Panc1 (cell line): ENCODE measurements at regions not wholly inside any gene's neighbourhood (a gene's known extent, or its start where the extent isn't known, plus 50 kb on each side); places are given as distances from the start of the nearest gene placed in this dataset.

Source experiments
- ATAC-seq: fragments of 200-7000 bp; cut with Tn5 transposase; 2 replicates; pipeline ENCODE4 v1.9.1; 2020; ENCODE audit warnings: mild to moderate bottlenecking, moderate library complexity
- BruUV-seq: library from RNA; stranded (reverse); fragments of 400-500 nt; replicated peaks from 2 replicates; lab custom pipeline; 2021; lab: Mats Ljungman, UMichigan
- CTCF ChIA-PET: fragments of 300-600 bp; sonication (Branson Sonifier 250); formaldehyde crosslinking; loops from one replicate; lab custom pipeline; 2022; ENCODE audit warnings: antibody characterized with exemption; lab: Charles Lee
- POLR2A ChIA-PET: fragments of 300-600 bp; sonication (Branson Sonifier 250); formaldehyde crosslinking; loops from one replicate; lab custom pipeline; 2022; ENCODE audit warnings: antibody characterized with exemption; lab: Charles Lee
- DNase-seq: peaks from one replicate; pipeline ENCODE4 v3.0.0-alpha.2; 2010; ENCODE audit warnings: low read depth, low spot score
- H3K27ac ChIP-seq: 2 replicates; pipeline ENCODE4 v1.5.1; 2011; ENCODE audit warnings: mild to moderate bottlenecking, low read length, inconsistent platforms
- H3K27me3 ChIP-seq: fragments of 200-500 bp; sonication (Bioruptor generic); 2 replicates; pipeline ENCODE4 v1.6.0; 2014; ENCODE audit warnings: low read length, inconsistent platforms; ENCODE audit not compliant: control insufficient read depth, insufficient read depth
- H3K36me3 ChIP-seq: fragments of 200-500 bp; sonication (Bioruptor generic); 2 replicates; pipeline ENCODE4 v1.5.1; 2014; ENCODE audit warnings: inconsistent platforms, mild to moderate bottlenecking, low read length, moderate library complexity; ENCODE audit not compliant: control insufficient read depth, insufficient read depth
- H3K4me1 ChIP-seq: 2 replicates; pipeline ENCODE4 v1.5.1; 2011; ENCODE audit warnings: inconsistent platforms, mild to moderate bottlenecking, low read length, moderate library complexity; ENCODE audit not compliant: control insufficient read depth, insufficient read depth
- H3K4me3 ChIP-seq, 2 experiments: 2 replicates each; pipeline ENCODE4 v1.5.1; 2011 to 2012; ENCODE audit warnings: low read depth in 2 of 2, low read length in 2 of 2, mild to moderate bottlenecking in 2 of 2, inconsistent platforms in 1 of 2, moderate library complexity in 1 of 2
- H3K9me3 ChIP-seq: fragments of 200-500 bp; sonication (Bioruptor generic); 2 replicates; pipeline ENCODE4 v1.5.1; 2014; ENCODE audit warnings: low read depth, mild to moderate bottlenecking, inconsistent platforms, low read length, moderate library complexity; ENCODE audit not compliant: control insufficient read depth, insufficient read depth
- POLR2AphosphoS5 ChIP-seq: IDR thresholded peaks from 2 replicates; pipeline ENCODE4 v1.6.1; 2012; ENCODE audit warnings: mild to moderate bottlenecking, low read depth, low read length, moderate library complexity
- SIN3A ChIP-seq: IDR thresholded peaks from 2 replicates; pipeline ENCODE4 v1.6.1; 2012; ENCODE audit warnings: low read depth, mild to moderate bottlenecking, low read length, moderate library complexity, borderline replicate concordance; ENCODE audit not compliant: insufficient read depth
- TCF7L2 ChIP-seq: IDR thresholded peaks from 2 replicates; pipeline ENCODE4 v1.6.1; 2011; ENCODE audit warnings: mild to moderate bottlenecking, low read depth, low read length, inconsistent platforms
- in situ Hi-C: cut with HindIII; loops from 2 replicates; pipeline ENCODE4 v1.10.0; 2016; ENCODE audit warnings: low sequenced_read_pairs, low pct_unique_long_range_greater_than_20kb
- intact Hi-C: fragments of 100-400 bp; cut with micrococcal nuclease; formaldehyde crosslinking; loops from one replicate; pipeline ENCODE4 v1.10.0; 2022; ENCODE audit not compliant: unreplicated experiment
- TF ChIP-seq, protein P1 (sequence below), 2 experiments: IDR thresholded peaks; 2 replicates each; pipeline ENCODE4 v1.6.1; 2011 to 2012; ENCODE audit warnings: low read depth in 2 of 2, control low read depth in 1 of 2, low read length in 1 of 2, mild to moderate bottlenecking in 1 of 2, moderate library complexity in 1 of 2; ENCODE audit not compliant: insufficient read depth in 1 of 2
- TF ChIP-seq, protein P2 (sequence below): fragments of 450-650 bp; IDR thresholded peaks from 2 replicates; pipeline ENCODE4 v1.5.1; 2017; ENCODE audit warnings: mild to moderate bottlenecking

DNA sequence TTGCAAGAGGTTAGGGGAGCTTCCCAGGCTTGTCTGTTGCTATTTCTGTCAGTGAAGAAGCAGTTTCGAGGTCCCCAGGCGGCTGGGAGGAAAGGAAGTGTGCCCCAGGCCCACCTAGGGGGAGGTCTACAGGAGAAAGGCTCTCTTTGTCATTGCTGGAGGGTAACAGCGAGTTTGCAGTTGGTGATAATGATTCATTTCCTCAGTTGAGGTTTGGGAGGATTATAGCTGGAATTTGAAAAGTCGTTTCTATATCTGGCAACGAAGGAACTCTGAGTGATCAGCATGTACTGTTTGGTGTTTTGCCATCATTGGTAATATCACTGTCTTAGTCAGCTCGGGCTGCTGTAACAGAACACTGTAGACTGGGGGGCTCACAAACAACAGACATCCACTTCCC, 65.5 kb upstream of the UBE3A start:
- no peak for ATAC-seq
- no peak overlapping the region for H3K27ac ChIP-seq
- no peaks in the 10 kb centered on the region for H3K9me3 ChIP-seq
- no peaks in the 10 kb centered on the region for H3K36me3 ChIP-seq
- in situ Hi-C loops, result no loop called here
- intact Hi-C loops, result loop anchor here (10.0 kb wide), 2 partner anchors 180 to 1360 kb away; partner anchors contain the start of gene GABRA5
- ChIA-PET CTCF (no interaction called here), POLR2A (no interaction called here)
- BruUV-seq, result no TSS peak
- H3K4me1 ChIP-seq, result no peaks in the 10 kb centered on the region
- no peak overlapping the region for H3K4me3 ChIP-seq
- no peak for DNase-seq
- H3K27me3 ChIP-seq, result no peaks in the 10 kb centered on the region
- no peak for TF ChIP-seq TCF7L2
- TF ChIP-seq, protein P1, sequence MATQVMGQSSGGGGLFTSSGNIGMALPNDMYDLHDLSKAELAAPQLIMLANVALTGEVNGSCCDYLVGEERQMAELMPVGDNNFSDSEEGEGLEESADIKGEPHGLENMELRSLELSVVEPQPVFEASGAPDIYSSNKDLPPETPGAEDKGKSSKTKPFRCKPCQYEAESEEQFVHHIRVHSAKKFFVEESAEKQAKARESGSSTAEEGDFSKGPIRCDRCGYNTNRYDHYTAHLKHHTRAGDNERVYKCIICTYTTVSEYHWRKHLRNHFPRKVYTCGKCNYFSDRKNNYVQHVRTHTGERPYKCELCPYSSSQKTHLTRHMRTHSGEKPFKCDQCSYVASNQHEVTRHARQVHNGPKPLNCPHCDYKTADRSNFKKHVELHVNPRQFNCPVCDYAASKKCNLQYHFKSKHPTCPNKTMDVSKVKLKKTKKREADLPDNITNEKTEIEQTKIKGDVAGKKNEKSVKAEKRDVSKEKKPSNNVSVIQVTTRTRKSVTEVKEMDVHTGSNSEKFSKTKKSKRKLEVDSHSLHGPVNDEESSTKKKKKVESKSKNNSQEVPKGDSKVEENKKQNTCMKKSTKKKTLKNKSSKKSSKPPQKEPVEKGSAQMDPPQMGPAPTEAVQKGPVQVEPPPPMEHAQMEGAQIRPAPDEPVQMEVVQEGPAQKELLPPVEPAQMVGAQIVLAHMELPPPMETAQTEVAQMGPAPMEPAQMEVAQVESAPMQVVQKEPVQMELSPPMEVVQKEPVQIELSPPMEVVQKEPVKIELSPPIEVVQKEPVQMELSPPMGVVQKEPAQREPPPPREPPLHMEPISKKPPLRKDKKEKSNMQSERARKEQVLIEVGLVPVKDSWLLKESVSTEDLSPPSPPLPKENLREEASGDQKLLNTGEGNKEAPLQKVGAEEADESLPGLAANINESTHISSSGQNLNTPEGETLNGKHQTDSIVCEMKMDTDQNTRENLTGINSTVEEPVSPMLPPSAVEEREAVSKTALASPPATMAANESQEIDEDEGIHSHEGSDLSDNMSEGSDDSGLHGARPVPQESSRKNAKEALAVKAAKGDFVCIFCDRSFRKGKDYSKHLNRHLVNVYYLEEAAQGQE (IDR thresholded peaks at IDR 0.05; ENCODE audit: insufficient read depth in 1 of 2, low read depth in 2 of 2, low read length in 1 of 2), result no peak
- TF ChIP-seq POLR2AphosphoS5, result no peak
- no peak for TF ChIP-seq SIN3A

DNA sequence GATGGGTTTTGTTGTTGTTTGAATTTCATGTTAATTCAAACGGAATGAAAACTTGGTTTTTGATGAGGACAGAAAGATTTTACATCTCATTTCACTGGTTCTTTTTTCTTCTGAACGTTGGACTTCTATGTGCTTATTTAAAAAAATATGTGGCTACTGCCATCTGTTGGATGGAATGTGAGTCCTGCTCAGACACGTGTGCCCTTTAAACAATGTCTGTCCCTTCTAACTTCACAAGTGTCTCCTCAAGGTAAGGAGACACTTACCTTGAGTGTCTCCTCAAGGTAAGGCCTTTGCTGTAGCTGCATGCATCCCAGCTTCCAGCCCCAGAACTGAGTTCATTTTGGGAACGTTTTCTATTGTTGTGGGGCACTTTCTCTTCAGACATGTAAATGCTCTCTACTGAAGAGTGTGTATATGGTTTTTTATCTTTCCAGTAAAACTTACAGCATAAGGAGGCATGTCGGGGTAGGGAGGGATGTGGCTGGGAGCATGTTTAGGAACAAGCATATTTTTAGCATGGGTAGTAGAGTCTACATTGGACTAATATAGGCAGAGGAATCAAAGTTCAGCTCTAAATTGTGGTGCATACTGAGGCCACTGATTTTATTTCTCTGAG, 63.1 kb upstream of the UBE3A start:
- DNase-seq (no peak), ATAC-seq (no peak)
- ChIA-PET CTCF (no interaction called here), POLR2A (no interaction called here)
- in situ Hi-C loops, result no loop called here
- no peaks in the 10 kb centered on the region for H3K4me1 ChIP-seq
- intact Hi-C loops, result loop anchor here (10.0 kb wide), 2 partner anchors 183 to 1363 kb away; partner anchors contain the start of gene GABRA5
- H3K4me3 ChIP-seq, result no peak overlapping the region
- no peak overlapping the region for H3K27ac ChIP-seq
- H3K9me3 ChIP-seq, result no peaks in the 10 kb centered on the region
- no TSS peak for BruUV-seq
- H3K36me3 ChIP-seq, result no peaks in the 10 kb centered on the region
- no peaks in the 10 kb centered on the region for H3K27me3 ChIP-seq
- TF ChIP-seq POLR2AphosphoS5, result no peak
- TF ChIP-seq, protein P2, sequence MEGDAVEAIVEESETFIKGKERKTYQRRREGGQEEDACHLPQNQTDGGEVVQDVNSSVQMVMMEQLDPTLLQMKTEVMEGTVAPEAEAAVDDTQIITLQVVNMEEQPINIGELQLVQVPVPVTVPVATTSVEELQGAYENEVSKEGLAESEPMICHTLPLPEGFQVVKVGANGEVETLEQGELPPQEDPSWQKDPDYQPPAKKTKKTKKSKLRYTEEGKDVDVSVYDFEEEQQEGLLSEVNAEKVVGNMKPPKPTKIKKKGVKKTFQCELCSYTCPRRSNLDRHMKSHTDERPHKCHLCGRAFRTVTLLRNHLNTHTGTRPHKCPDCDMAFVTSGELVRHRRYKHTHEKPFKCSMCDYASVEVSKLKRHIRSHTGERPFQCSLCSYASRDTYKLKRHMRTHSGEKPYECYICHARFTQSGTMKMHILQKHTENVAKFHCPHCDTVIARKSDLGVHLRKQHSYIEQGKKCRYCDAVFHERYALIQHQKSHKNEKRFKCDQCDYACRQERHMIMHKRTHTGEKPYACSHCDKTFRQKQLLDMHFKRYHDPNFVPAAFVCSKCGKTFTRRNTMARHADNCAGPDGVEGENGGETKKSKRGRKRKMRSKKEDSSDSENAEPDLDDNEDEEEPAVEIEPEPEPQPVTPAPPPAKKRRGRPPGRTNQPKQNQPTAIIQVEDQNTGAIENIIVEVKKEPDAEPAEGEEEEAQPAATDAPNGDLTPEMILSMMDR, result peak; percentile 70

DNA sequence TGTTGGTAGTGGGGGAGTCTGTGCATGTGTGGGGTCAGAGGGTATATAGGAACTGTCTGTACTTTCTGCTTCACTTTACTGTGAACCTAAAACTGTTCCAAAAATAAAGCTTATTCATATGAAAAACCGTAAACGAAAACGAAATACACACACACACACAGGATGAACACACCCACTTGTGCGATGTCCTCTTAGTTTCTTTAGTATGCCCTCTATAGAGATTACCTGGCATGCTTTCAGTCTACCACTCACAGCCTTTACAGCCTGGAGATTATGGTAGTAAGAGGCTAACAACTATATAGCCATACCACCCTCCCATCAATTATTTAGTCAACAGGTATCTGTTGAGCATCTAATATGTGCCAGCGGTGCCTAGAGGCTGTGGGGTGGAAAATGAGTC, 60.0 kb upstream of the UBE3A start:
- DNase-seq, result no peak
- no peak for ATAC-seq
- no peaks in the 10 kb centered on the region for H3K9me3 ChIP-seq
- no peak for TF ChIP-seq SIN3A
- TF ChIP-seq, protein P1 (IDR thresholded peaks at IDR 0.05; ENCODE audit: insufficient read depth in 1 of 2, low read depth in 2 of 2, low read length in 1 of 2), result no peak
- no peak for TF ChIP-seq POLR2AphosphoS5
- no peak for TF ChIP-seq TCF7L2
- TF ChIP-seq, protein P2, result no peak
- no peaks in the 10 kb centered on the region for H3K36me3 ChIP-seq
- no peak overlapping the region for H3K4me3 ChIP-seq
- POLR2A ChIA-PET, result no interaction called here
- no peaks in the 10 kb centered on the region for H3K4me1 ChIP-seq
- no peaks in the 10 kb centered on the region for H3K27me3 ChIP-seq
- no peak overlapping the region for H3K27ac ChIP-seq
- in situ Hi-C loops, result no loop called here
- CTCF ChIA-PET, result no interaction called here
- intact Hi-C loops, result no loop called here
- BruUV-seq, result no TSS peak
